ENCODE measurements at regions not wholly inside any gene's neighbourhood (a gene's known extent, or its start where the extent isn't known, plus 50 kb on each side); places are given as distances from the start of the nearest gene placed in this dataset.

- no peak for TF ChIP-seq POLR2A (IDR thresholded peaks at IDR 0.05)
- TF ChIP-seq, protein P1, sequence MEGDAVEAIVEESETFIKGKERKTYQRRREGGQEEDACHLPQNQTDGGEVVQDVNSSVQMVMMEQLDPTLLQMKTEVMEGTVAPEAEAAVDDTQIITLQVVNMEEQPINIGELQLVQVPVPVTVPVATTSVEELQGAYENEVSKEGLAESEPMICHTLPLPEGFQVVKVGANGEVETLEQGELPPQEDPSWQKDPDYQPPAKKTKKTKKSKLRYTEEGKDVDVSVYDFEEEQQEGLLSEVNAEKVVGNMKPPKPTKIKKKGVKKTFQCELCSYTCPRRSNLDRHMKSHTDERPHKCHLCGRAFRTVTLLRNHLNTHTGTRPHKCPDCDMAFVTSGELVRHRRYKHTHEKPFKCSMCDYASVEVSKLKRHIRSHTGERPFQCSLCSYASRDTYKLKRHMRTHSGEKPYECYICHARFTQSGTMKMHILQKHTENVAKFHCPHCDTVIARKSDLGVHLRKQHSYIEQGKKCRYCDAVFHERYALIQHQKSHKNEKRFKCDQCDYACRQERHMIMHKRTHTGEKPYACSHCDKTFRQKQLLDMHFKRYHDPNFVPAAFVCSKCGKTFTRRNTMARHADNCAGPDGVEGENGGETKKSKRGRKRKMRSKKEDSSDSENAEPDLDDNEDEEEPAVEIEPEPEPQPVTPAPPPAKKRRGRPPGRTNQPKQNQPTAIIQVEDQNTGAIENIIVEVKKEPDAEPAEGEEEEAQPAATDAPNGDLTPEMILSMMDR (IDR thresholded peaks at IDR 0.05), result no peak
- no peak for TF ChIP-seq POLR2AphosphoS5 (IDR thresholded peaks at IDR 0.05)
Observed at GRCh38 chr6:156395276-156395675, 381.9 kb upstream of the ARID1B start.

All from stomach (tissue), 4 donors.